DND-41 (cell line): ENCODE measurements at regions not wholly inside any gene's neighbourhood (a gene's known extent, or its start where the extent isn't known, plus 50 kb on each side); places are given as distances from the start of the nearest gene placed in this dataset.

Experiments used
- CTCF ChIP-seq: IDR thresholded peaks from 2 replicates; pipeline ENCODE4 v1.5.1; 2012; ENCODE audit warnings: borderline replicate concordance, low read length, moderate library complexity, mild to moderate bottlenecking; ENCODE audit not compliant: poor library complexity, severe bottlenecking; ENCODE audit errors: extremely low read depth
- EZH2 ChIP-seq: IDR thresholded peaks from 3 replicates; pipeline ENCODE4 v1.6.1; 2012; ENCODE audit warnings: borderline replicate concordance, low read depth, mild to moderate bottlenecking, moderate library complexity, low read length, inconsistent platforms; ENCODE audit not compliant: severe bottlenecking

DNA sequence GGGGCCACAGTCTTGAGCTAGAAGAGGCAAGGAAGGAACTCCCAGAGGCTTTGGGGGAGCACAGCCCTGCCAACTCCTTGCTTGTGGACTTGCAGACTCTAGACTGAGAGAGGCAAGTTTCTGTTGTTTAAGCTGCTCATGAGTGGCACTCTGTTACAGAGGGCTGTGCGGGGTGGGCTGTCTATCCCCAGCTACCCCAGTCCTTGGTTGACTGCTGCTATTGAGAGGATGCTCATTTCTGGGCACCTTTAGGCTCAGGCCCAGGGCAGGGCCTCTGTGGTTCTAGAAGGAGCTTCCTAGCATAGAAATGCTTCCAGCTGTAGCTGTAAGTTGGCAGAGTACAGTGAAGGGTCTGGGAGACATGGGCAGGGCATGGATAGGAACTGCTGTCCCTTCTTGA is 151.3 kb upstream of the GGTLC1 start:
- no peak for TF ChIP-seq CTCF
- no peak for TF ChIP-seq EZH2
